Progenitor cell of endocrine pancreas (in vitro differentiated cells): ENCODE measurements at regions not wholly inside any gene's neighbourhood (a gene's known extent, or its start where the extent isn't known, plus 50 kb on each side); places are given as distances from the start of the nearest gene placed in this dataset.
"Not testable (repeated sequence)": the region's sequence is repeated elsewhere in the genome, so short reads cannot be mapped to it uniquely, and the experiment has no call there.

Experiments used
- DNase-seq: peaks from one replicate; pipeline ENCODE4 v3.0.0; 2021; ENCODE audit warnings: low spot score; ENCODE audit not compliant: unreplicated experiment
- H3K27ac Mint-ChIP-seq: 2 replicates; pipeline ENCODE4 v1.8.0; 2021; ENCODE audit warnings: mild to moderate bottlenecking, moderate library complexity, mixed read lengths
- H3K27me3 Mint-ChIP-seq: 2 replicates; pipeline ENCODE4 v1.8.0; 2021; ENCODE audit warnings: mixed read lengths
- H3K36me3 Mint-ChIP-seq: 2 replicates; pipeline ENCODE4 v1.8.0; 2022; ENCODE audit warnings: mixed read lengths; ENCODE audit not compliant: insufficient read depth
- H3K4me1 Mint-ChIP-seq: 2 replicates; pipeline ENCODE4 v1.8.0; 2021; ENCODE audit warnings: low read depth, mixed read lengths
- H3K4me3 Mint-ChIP-seq: 2 replicates; pipeline ENCODE4 v1.8.0; 2021; ENCODE audit warnings: low read depth, mild to moderate bottlenecking, moderate library complexity, mixed read lengths
- H3K9me3 Mint-ChIP-seq: 2 replicates; pipeline ENCODE4 v1.8.0; 2021; ENCODE audit warnings: low read depth, mixed read lengths
- TF ChIP-seq, protein P1 (sequence below): fragments of 200-600 bp; sonication (generic); IDR thresholded peaks from one replicate; pipeline ENCODE4 v1.5.0; 2021; ENCODE audit warnings: antibody characterized with exemption, mild to moderate bottlenecking; ENCODE audit not compliant: unreplicated experiment

DNA sequence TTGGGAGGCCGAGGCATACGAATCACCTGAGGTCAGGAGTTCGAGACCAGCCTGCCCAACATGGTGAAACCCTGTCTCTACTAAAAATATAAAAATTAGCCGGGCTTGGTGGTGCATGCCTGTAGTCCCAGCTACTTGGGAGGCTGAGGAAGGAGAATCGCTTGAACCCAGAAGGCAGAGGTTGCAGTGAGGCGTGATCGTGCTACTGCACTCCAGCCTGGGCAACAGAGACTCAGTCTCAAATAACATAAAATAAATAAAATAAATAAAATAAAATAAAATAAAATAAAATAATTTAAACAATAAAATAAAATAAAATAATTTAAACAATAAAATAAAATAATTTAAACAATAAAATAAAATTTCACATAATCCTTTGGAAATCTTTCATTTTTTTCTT is 149.1 kb downstream of the GOLGA8K start:
- H3K27ac Mint-ChIP-seq, H3K4me1 Mint-ChIP-seq, H3K4me3 Mint-ChIP-seq, DNase-seq, H3K36me3 Mint-ChIP-seq, H3K9me3 Mint-ChIP-seq, H3K27me3 Mint-ChIP-seq: not testable (repeated sequence)

DNA sequence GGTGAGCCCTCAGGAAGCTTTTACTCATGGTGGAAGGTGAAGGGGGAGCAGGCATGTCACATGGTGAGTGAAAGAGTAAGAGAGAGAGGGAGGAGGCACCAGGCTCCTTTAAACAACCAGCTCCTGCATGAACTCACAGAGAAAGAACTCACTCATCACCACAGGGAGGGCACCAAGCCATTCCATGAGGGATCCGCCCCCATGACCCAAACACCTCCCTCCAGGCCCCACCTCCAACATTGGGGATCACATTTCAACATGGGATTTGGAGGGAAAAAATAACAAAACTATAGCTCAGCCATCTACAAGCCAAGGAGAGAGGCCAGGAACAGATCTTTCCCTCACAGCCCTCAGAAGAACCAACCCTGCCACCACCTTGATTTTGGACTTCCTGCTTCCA is 153.9 kb downstream of the GOLGA8K start:
- not testable (repeated sequence) for H3K36me3 Mint-ChIP-seq, H3K27ac Mint-ChIP-seq, H3K27me3 Mint-ChIP-seq, H3K9me3 Mint-ChIP-seq, H3K4me1 Mint-ChIP-seq, DNase-seq, H3K4me3 Mint-ChIP-seq

DNA sequence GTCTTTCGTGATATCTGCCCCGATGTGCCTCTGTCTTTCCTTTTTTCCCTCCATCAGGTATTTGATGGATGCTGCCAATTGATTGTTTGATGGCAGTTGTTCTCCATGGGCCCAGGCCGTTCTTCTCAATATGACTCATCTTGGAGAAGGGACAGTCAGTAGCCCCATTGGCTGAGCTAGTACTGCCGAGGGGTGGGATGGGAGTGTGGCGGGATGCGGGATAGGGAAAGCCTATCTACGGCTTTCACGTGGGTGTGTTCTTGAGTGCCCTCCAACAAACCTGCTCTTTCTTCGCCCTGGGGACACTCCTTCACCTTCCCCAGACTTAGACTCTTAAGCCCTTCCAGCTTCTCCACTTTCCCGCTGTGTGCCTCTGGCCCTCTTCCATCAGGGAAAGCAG is 159.4 kb downstream of the GOLGA8K start:
- not testable (repeated sequence) for H3K27ac Mint-ChIP-seq, H3K36me3 Mint-ChIP-seq, H3K4me3 Mint-ChIP-seq, H3K4me1 Mint-ChIP-seq, H3K27me3 Mint-ChIP-seq, DNase-seq, H3K9me3 Mint-ChIP-seq

DNA sequence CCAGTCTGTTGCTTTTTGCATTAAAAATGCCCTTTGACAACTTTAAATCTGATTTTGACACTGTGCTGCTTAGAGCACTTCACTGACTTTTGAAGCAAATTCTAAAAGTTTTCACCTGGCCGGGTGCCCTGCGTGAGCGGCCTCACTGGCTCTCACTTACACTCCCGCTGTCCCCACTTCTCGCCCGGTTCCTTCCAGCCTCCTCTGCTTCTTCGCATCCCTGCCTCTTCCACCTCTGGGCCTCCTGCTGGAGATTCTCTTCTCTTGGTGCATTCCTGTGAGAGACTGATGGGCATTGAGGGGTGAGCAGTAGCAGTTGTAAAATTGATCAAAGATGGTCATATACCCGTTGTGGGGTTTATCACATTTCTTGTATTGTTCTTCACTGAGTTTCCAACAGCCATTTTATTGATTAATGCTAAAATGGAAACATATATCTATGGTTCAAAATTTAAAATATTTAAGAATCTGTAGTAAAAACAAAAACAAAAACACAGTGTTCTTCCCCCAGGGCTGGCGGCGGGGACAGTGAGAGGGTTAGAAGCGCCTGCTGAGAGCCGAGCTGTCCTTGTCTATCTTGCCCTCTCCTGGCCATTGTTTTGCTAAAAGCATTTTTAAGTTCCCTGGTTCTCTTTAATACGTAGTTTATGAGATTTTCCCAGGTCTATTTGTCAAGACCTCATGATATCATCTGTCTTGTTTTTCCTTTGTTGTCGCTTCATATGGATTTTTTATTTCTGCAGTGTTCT is 160.1 kb downstream of the GOLGA8K start:
- DNase-seq, H3K27ac Mint-ChIP-seq: not testable (repeated sequence)

DNA sequence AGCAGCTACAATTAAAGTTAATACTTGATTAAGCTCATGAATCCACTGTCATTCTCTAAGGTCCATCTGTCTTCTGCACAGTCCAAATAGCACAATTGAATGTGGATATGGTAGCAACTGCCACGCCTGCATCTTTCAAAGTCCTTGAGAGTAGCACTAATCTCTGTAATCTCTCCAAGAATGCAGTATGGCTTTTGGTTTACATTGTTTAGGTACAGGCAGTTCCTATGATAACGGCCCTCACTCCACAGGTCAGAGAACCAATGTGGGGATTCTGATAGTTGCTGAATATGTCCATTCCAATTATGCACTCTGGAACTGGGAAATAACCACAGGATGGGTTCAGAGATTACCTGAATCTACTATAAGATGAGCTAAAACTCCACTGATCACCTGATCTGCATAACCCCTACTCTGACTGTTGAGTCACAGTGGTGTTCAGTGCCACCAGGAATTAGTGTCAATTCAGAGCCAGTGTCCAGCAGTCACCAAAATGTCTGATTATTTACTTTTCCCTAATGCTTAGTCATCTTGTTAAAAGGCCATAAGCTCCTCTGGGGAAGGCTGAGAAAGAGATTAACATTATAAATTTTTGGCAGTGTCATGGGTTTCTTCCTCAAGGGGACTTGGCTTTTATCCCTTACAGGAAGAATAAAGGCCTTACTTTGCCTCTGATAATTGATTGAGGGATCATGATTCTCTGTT is 175.5 kb downstream of the GOLGA8K start:
- not testable (repeated sequence) for H3K27me3 Mint-ChIP-seq, H3K4me3 Mint-ChIP-seq, H3K9me3 Mint-ChIP-seq, H3K27ac Mint-ChIP-seq, DNase-seq, H3K36me3 Mint-ChIP-seq, H3K4me1 Mint-ChIP-seq

More for the DNA sequence above, 160.1 kb downstream of the GOLGA8K start:
- not testable (repeated sequence) for H3K27me3 Mint-ChIP-seq, H3K4me3 Mint-ChIP-seq, H3K36me3 Mint-ChIP-seq, H3K9me3 Mint-ChIP-seq, H3K4me1 Mint-ChIP-seq

DNA sequence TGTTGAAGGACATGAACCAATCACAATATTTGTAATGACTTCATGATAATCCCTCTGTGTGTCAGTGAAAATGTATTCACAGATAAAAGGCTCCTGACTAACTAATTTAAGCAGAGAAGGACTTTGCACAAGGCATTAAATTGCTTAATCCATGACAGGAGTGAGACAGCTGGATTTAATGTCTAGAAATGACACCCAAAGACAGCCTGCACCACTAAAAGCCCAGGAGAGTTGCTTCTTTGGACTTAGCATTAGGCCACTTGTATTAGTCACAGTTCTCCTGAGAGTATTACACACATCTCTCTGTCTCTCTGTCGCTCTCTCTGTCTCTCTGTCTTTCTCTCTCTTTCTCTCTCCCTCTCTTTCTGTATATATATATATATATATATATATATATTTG is 180.4 kb downstream of the GOLGA8K start:
- H3K4me1 Mint-ChIP-seq = no peaks in the 10 kb centered on the region
- TF ChIP-seq, protein P1, sequence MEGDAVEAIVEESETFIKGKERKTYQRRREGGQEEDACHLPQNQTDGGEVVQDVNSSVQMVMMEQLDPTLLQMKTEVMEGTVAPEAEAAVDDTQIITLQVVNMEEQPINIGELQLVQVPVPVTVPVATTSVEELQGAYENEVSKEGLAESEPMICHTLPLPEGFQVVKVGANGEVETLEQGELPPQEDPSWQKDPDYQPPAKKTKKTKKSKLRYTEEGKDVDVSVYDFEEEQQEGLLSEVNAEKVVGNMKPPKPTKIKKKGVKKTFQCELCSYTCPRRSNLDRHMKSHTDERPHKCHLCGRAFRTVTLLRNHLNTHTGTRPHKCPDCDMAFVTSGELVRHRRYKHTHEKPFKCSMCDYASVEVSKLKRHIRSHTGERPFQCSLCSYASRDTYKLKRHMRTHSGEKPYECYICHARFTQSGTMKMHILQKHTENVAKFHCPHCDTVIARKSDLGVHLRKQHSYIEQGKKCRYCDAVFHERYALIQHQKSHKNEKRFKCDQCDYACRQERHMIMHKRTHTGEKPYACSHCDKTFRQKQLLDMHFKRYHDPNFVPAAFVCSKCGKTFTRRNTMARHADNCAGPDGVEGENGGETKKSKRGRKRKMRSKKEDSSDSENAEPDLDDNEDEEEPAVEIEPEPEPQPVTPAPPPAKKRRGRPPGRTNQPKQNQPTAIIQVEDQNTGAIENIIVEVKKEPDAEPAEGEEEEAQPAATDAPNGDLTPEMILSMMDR = no peak
- H3K27ac Mint-ChIP-seq = no peak overlapping the region
- H3K27me3 Mint-ChIP-seq = no peaks in the 10 kb centered on the region
- peaks cover 18% of the 10 kb centered on the region for H3K9me3 Mint-ChIP-seq
- H3K4me3 Mint-ChIP-seq = no peak overlapping the region
- no peak for DNase-seq
- peaks cover 3% of the 10 kb centered on the region for H3K36me3 Mint-ChIP-seq
